H9 (cell line): ENCODE measurements at regions not wholly inside any gene's neighbourhood (a gene's known extent, or its start where the extent isn't known, plus 50 kb on each side); places are given as distances from the start of the nearest gene placed in this dataset.
"Not testable (repeated sequence)": the region's sequence is repeated elsewhere in the genome, so short reads cannot be mapped to it uniquely, and the experiment has no call there.

Experiments used
- DNase-seq: peaks from one replicate; pipeline ENCODE4 v3.0.0-alpha.2; 2017
- H2AFZ ChIP-seq: one replicate; pipeline ENCODE4 v1.6.1; 2013; ENCODE audit warnings: mild to moderate bottlenecking, low read length, control low read depth, moderate library complexity
- H2AK5ac ChIP-seq: 2 replicates; pipeline ENCODE4 v1.6.1; 2013; ENCODE audit warnings: low read length, control low read depth, mixed read lengths; ENCODE audit not compliant: insufficient read length
- H2BK120ac ChIP-seq: one replicate; pipeline ENCODE4 v1.6.1; 2013; ENCODE audit warnings: low read depth, mild to moderate bottlenecking, low read length, control low read depth, inconsistent platforms; ENCODE audit not compliant: poor library complexity, severe bottlenecking
- H2BK12ac ChIP-seq: 2 replicates; pipeline ENCODE4 v1.6.1; 2013; ENCODE audit warnings: low read length, control low read depth, mixed read lengths, low read depth; ENCODE audit not compliant: insufficient read length
- H2BK15ac ChIP-seq: 2 replicates; pipeline ENCODE4 v1.6.1; 2013; ENCODE audit warnings: low read depth, low read length, control low read depth
- H2BK20ac ChIP-seq: one replicate; pipeline ENCODE4 v1.6.1; 2013; ENCODE audit warnings: low read depth, mild to moderate bottlenecking, low read length, control low read depth, inconsistent platforms; ENCODE audit not compliant: poor library complexity, severe bottlenecking
- H2BK5ac ChIP-seq: 2 replicates; pipeline ENCODE4 v1.6.1; 2013; ENCODE audit warnings: low read length, control low read depth, mixed read lengths; ENCODE audit not compliant: insufficient read length
- H3K14ac ChIP-seq: 2 replicates; pipeline ENCODE4 v1.6.1; 2013; ENCODE audit warnings: low read length, control low read depth; ENCODE audit not compliant: insufficient read depth
- H3K18ac ChIP-seq: 2 replicates; pipeline ENCODE4 v1.6.1; 2013; ENCODE audit warnings: low read depth, mild to moderate bottlenecking, mixed read lengths, low read length, control low read depth; ENCODE audit not compliant: insufficient read length
- H3K23ac ChIP-seq: 2 replicates; pipeline ENCODE4 v1.6.1; 2013; ENCODE audit warnings: low read length, control low read depth, mixed read lengths, low read depth; ENCODE audit not compliant: insufficient read length
- H3K23me2 ChIP-seq: 2 replicates; pipeline ENCODE4 v1.6.1; 2013; ENCODE audit warnings: low read depth, mild to moderate bottlenecking, mixed read lengths, low read length, control low read depth; ENCODE audit not compliant: insufficient read length, poor library complexity, severe bottlenecking
- H3K27ac ChIP-seq: 2 replicates; pipeline ENCODE4 v1.5.1; 2013; ENCODE audit warnings: low read length, control low read depth, mixed read lengths, low read depth; ENCODE audit not compliant: insufficient read length
- H3K27me3 ChIP-seq: 2 replicates; pipeline ENCODE4 v1.6.1; 2013; ENCODE audit warnings: low read length, control low read depth, inconsistent platforms; ENCODE audit not compliant: insufficient read depth
- H3K4ac ChIP-seq: 2 replicates; pipeline ENCODE4 v1.6.1; 2013; ENCODE audit warnings: low read depth, mild to moderate bottlenecking, control low read depth, inconsistent platforms, low read length, moderate library complexity
- H3K4me1 ChIP-seq: 2 replicates; pipeline ENCODE4 v1.6.1; 2013; ENCODE audit warnings: low read length, control low read depth, inconsistent platforms; ENCODE audit not compliant: insufficient read depth
- H3K4me2 ChIP-seq: 2 replicates; pipeline ENCODE4 v1.6.1; 2013; ENCODE audit warnings: low read length, control low read depth, mixed read lengths; ENCODE audit not compliant: insufficient read length, insufficient read depth
- H3K56ac ChIP-seq: 2 replicates; pipeline ENCODE4 v1.6.1; 2013; ENCODE audit warnings: low read depth, mild to moderate bottlenecking, mixed read lengths, low read length, control low read depth; ENCODE audit not compliant: insufficient read length
- H3K79me1 ChIP-seq: 2 replicates; pipeline ENCODE4 v1.6.1; 2013; ENCODE audit warnings: low read depth, mild to moderate bottlenecking, moderate library complexity, low read length, control low read depth, inconsistent platforms; ENCODE audit not compliant: insufficient read depth, poor library complexity, severe bottlenecking
- H3K79me2 ChIP-seq: 2 replicates; pipeline ENCODE4 v1.6.1; 2013; ENCODE audit warnings: low read length, control low read depth, inconsistent platforms; ENCODE audit not compliant: insufficient read depth
- H3K9ac ChIP-seq: 2 replicates; pipeline ENCODE4 v1.6.1; 2013; ENCODE audit warnings: low read length, control low read depth, mixed read lengths; ENCODE audit not compliant: insufficient read length; ENCODE audit errors: extremely low read depth
- H3K9me3 ChIP-seq: one replicate; pipeline ENCODE4 v1.6.1; 2013; ENCODE audit warnings: low read depth, low read length, inconsistent platforms; ENCODE audit not compliant: control insufficient read depth
- H3T11ph ChIP-seq: one replicate; pipeline ENCODE4 v1.6.1; 2013; ENCODE audit warnings: mild to moderate bottlenecking, low read length, control low read depth, inconsistent platforms
- H4K20me1 ChIP-seq: one replicate; pipeline ENCODE4 v1.6.1; 2013; ENCODE audit not compliant: control insufficient read depth, insufficient read length, insufficient read depth
- H4K5ac ChIP-seq: 2 replicates; pipeline ENCODE4 v1.6.1; 2013; ENCODE audit warnings: low read depth, mild to moderate bottlenecking, mixed read lengths, low read length, control low read depth; ENCODE audit not compliant: insufficient read length
- H4K8ac ChIP-seq: replicated peaks from 2 replicates; pipeline ENCODE4 v1.6.1; 2013; ENCODE audit warnings: low read length, control low read depth, mixed read lengths, low read depth; ENCODE audit not compliant: insufficient read length
- H4K91ac ChIP-seq: 2 replicates; pipeline ENCODE4 v1.6.1; 2013; ENCODE audit warnings: low read depth, mild to moderate bottlenecking, moderate library complexity, mixed read lengths, low read length, control low read depth; ENCODE audit not compliant: insufficient read length
- H3K27ac Mint-ChIP-seq, 3 experiments: 2 replicates in 2 of 3; 3 replicates in 1 of 3; pipeline ENCODE4 v1.8.0; 2020 to 2021; ENCODE audit warnings: mixed read lengths in 3 of 3, mild to moderate bottlenecking in 1 of 3, moderate library complexity in 1 of 3
- H3K27me3 Mint-ChIP-seq: 2 replicates; pipeline ENCODE4 v1.8.0; 2021; ENCODE audit warnings: low read depth, mild to moderate bottlenecking, moderate library complexity, mixed read lengths
- H3K36me3 Mint-ChIP-seq, 3 experiments: 2 replicates in 2 of 3; 3 replicates in 1 of 3; pipeline ENCODE4 v1.8.0; 2020 to 2021; ENCODE audit warnings: low read depth in 3 of 3, mixed read lengths in 3 of 3; ENCODE audit not compliant: insufficient read depth in 1 of 3
- H3K4me1 Mint-ChIP-seq, 2 experiments: 2 replicates each; pipeline ENCODE4 v1.8.0; 2020; ENCODE audit warnings: mixed read lengths in 2 of 2
- H3K4me3 Mint-ChIP-seq, 2 experiments: 2 replicates in 1 of 2; 3 replicates in 1 of 2; pipeline ENCODE4 v1.8.0; 2020 to 2021; ENCODE audit warnings: mild to moderate bottlenecking in 2 of 2, mixed read lengths in 2 of 2, moderate library complexity in 1 of 2
- H3K9me3 Mint-ChIP-seq, 2 experiments: 2 replicates in 1 of 2; 3 replicates in 1 of 2; pipeline ENCODE4 v1.8.0; 2020; ENCODE audit warnings: mild to moderate bottlenecking in 2 of 2, mixed read lengths in 2 of 2, moderate library complexity in 1 of 2
- WGBS: extraction: QIAGEN DNeasy Blood & Tissue Kit; methylation state at CpG from one replicate; pipeline ENCODE4 v1.1.7; 2013; ENCODE audit warnings: missing lambda C conversion rate, low lambda C conversion rate, mixed read lengths; ENCODE audit not compliant: insufficient read length; ENCODE audit errors: extremely low coverage; 5-methylcytosine and 5-hydroxymethylcytosine counted together
- TF ChIP-seq, protein P1 (sequence below): fragments of 200-600 bp; sonication (generic); conservative IDR thresholded peaks from 3 replicates; pipeline ENCODE4 v1.8.0; 2021; ENCODE audit warnings: antibody characterized with exemption, mild to moderate bottlenecking

GRCh38 chr4:171308661-171309060 is 504.5 kb upstream of the GALNTL6 start:
- no peaks in the 10 kb centered on the region for H4K20me1 ChIP-seq
- H3K4me1 Mint-ChIP-seq: no peaks in the 10 kb centered on the region
- H2BK20ac ChIP-seq: no peak overlapping the region
- H2BK5ac ChIP-seq: no peak overlapping the region
- H3K27me3 Mint-ChIP-seq: no peaks in the 10 kb centered on the region
- no peak overlapping the region for H4K8ac ChIP-seq
- H3K4ac ChIP-seq: no peak overlapping the region
- H3K4me2 ChIP-seq: no peak overlapping the region
- DNase-seq: no peak
- H3K23ac ChIP-seq: no peak overlapping the region
- TF ChIP-seq, protein P1, sequence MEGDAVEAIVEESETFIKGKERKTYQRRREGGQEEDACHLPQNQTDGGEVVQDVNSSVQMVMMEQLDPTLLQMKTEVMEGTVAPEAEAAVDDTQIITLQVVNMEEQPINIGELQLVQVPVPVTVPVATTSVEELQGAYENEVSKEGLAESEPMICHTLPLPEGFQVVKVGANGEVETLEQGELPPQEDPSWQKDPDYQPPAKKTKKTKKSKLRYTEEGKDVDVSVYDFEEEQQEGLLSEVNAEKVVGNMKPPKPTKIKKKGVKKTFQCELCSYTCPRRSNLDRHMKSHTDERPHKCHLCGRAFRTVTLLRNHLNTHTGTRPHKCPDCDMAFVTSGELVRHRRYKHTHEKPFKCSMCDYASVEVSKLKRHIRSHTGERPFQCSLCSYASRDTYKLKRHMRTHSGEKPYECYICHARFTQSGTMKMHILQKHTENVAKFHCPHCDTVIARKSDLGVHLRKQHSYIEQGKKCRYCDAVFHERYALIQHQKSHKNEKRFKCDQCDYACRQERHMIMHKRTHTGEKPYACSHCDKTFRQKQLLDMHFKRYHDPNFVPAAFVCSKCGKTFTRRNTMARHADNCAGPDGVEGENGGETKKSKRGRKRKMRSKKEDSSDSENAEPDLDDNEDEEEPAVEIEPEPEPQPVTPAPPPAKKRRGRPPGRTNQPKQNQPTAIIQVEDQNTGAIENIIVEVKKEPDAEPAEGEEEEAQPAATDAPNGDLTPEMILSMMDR: no peak
- H3K9me3 ChIP-seq: no peaks in the 10 kb centered on the region
- no peak overlapping the region for H3K4me3 Mint-ChIP-seq
- H2BK15ac ChIP-seq: no peak overlapping the region
- H4K5ac ChIP-seq: no peak overlapping the region
- H2AK5ac ChIP-seq: no peak overlapping the region
- H3K9ac ChIP-seq: no peak overlapping the region
- H3K14ac ChIP-seq: no peak overlapping the region
- H3K79me1 ChIP-seq: no peaks in the 10 kb centered on the region
- H2BK120ac ChIP-seq: no peak overlapping the region
- no peak overlapping the region for H3K27ac ChIP-seq
- H3K27me3 ChIP-seq: no peaks in the 10 kb centered on the region
- no peak overlapping the region for H3T11ph ChIP-seq
- no peak overlapping the region for H4K91ac ChIP-seq
- no peaks in the 10 kb centered on the region for H3K79me2 ChIP-seq
- no peaks in the 10 kb centered on the region; a peak in 1 of 7 replicates for H3K36me3 Mint-ChIP-seq
- no peak overlapping the region for H2AFZ ChIP-seq
- H3K23me2 ChIP-seq: no peaks in the 10 kb centered on the region
- H2BK12ac ChIP-seq: no peak overlapping the region
- no peak overlapping the region for H3K27ac Mint-ChIP-seq
- peaks cover 0 to 3% of the 10 kb centered on the region in 2 experiments; a peak in 1 of 5 replicates for H3K9me3 Mint-ChIP-seq
- no peaks in the 10 kb centered on the region for H3K4me1 ChIP-seq
- H3K18ac ChIP-seq: no peak overlapping the region
- no peak overlapping the region for H3K56ac ChIP-seq

DNA sequence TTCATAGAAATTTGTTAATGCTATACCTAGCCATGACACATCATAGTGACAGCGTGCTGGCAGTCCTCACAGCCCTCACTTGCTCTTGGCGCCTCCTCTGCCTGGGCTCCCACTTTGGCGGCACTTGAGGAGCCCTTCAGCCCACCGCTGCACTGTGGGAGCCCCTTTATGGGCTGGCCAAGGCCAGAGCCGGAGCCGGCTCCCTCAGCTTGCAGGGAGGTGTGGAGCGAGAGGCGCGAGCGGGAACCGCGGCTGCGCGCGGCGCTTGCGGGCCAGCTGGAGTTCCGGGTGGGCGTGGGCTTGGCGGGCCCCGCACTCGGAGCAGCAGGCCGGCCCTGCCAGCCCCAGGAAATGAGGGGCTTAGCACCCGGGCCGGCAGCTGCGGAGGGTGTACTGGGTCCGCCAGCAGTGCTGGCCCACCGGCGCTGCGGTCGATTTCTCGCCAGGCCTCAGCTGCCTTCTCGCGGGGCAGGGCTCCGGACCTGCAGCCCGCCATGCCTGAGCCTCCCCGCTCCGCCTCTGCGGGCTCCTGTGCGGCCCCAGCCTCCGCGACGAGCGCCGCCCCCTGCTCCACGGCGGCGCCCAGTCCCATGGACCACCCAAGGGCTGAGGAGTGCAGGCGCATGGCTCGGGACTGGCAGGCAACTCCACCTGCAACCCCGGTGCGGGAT is 515.0 kb upstream of the GALNTL6 start:
- not testable (repeated sequence) for H2BK120ac ChIP-seq, H3K27me3 ChIP-seq, H3K27me3 Mint-ChIP-seq, H3K79me2 ChIP-seq, H3K18ac ChIP-seq, H2AK5ac ChIP-seq, H3K9me3 Mint-ChIP-seq, H2BK20ac ChIP-seq, H3K9ac ChIP-seq, H3K36me3 Mint-ChIP-seq, H3K23ac ChIP-seq, H2BK12ac ChIP-seq, H3K4me2 ChIP-seq, H3K23me2 ChIP-seq, H4K8ac ChIP-seq, H3T11ph ChIP-seq, H2AFZ ChIP-seq, H4K20me1 ChIP-seq, H2BK15ac ChIP-seq, H3K9me3 ChIP-seq, H3K4me1 Mint-ChIP-seq, H4K91ac ChIP-seq, H3K4me1 ChIP-seq, H2BK5ac ChIP-seq, H3K27ac Mint-ChIP-seq, H3K27ac ChIP-seq, H3K14ac ChIP-seq, H3K4ac ChIP-seq, H3K56ac ChIP-seq, H3K79me1 ChIP-seq, H3K4me3 Mint-ChIP-seq, H4K5ac ChIP-seq
- peak; percentile 31 for DNase-seq
- WGBS: no CpG with 5 or more reads among the region's 52 CpGs
